SU-DHL-6 (cell line): ENCODE measurements at regions not wholly inside any gene's neighbourhood (a gene's known extent, or its start where the extent isn't known, plus 50 kb on each side); places are given as distances from the start of the nearest gene placed in this dataset.

Source experiments
- H2AFZ ChIP-seq: fragments of 200-600 bp; sonication (generic); 2 replicates; pipeline ENCODE4 v1.6.1; 2014; ENCODE audit warnings: low read depth, mild to moderate bottlenecking, moderate library complexity, mixed read lengths, antibody characterized with exemption, low read length; ENCODE audit not compliant: severe bottlenecking
- H3F3A ChIP-seq: fragments of 200-600 bp; shearing (Covaris generic); 2 replicates; pipeline ENCODE4 v1.6.0; 2016; ENCODE audit warnings: antibody characterized with exemption, mild to moderate bottlenecking; ENCODE audit not compliant: insufficient read depth
- H3K27ac ChIP-seq: fragments of 200-600 bp; sonication (generic); 2 replicates; pipeline ENCODE4 v1.5.1; 2016; ENCODE audit warnings: low read depth, mild to moderate bottlenecking, low read length, moderate library complexity, mixed read lengths
- H3K27me3 ChIP-seq: fragments of 200-600 bp; sonication (generic), shearing (Covaris generic); 2 replicates; pipeline ENCODE4 v1.6.0; 2014; ENCODE audit warnings: mild to moderate bottlenecking, low read length
- H3K36me3 ChIP-seq: fragments of 200-600 bp; sonication (generic); 2 replicates; pipeline ENCODE4 v1.6.1; 2014; ENCODE audit warnings: mild to moderate bottlenecking, low read length, mixed read lengths
- H3K4me2 ChIP-seq: fragments of 300-600, 200-600 bp; shearing (Covaris generic), sonication (generic); 2 replicates; pipeline ENCODE4 v1.6.0; 2014; ENCODE audit warnings: low read length, low read depth, mild to moderate bottlenecking; ENCODE audit not compliant: poor library complexity, severe bottlenecking
- H3K4me3 ChIP-seq: fragments of 200-600 bp; sonication (generic); 2 replicates; pipeline ENCODE4 v1.5.1; 2014; ENCODE audit warnings: antibody characterized with exemption, low read length, mild to moderate bottlenecking, mixed read lengths; ENCODE audit not compliant: insufficient read depth, poor library complexity, severe bottlenecking
- H3K79me2 ChIP-seq: fragments of 200-600 bp; sonication (generic); 2 replicates; pipeline ENCODE4 v1.6.1; 2014; ENCODE audit warnings: mild to moderate bottlenecking, low read length, moderate library complexity; ENCODE audit not compliant: insufficient read depth
- H3K9ac ChIP-seq: fragments of 200-600 bp; sonication (generic); 2 replicates; pipeline ENCODE4 v1.7.0; 2014; ENCODE audit warnings: mild to moderate bottlenecking, low read length
- H3K9me2 ChIP-seq: fragments of 200-600 bp; sonication (generic); replicated peaks from 2 replicates; pipeline ENCODE4 v1.6.1; 2014; ENCODE audit warnings: low read length; ENCODE audit not compliant: insufficient read depth
- H3K9me3 ChIP-seq: fragments of 200-600 bp; sonication (generic); 2 replicates; pipeline ENCODE4 v1.6.1; 2014; ENCODE audit warnings: low read length, mixed read lengths; ENCODE audit not compliant: insufficient read depth
- H4K20me1 ChIP-seq: fragments of 200-600 bp; sonication (generic); 2 replicates; pipeline ENCODE4 v1.6.1; 2014; ENCODE audit warnings: low read depth, mild to moderate bottlenecking, antibody characterized with exemption, low read length, moderate library complexity, mixed read lengths
- CTCF ChIP-seq: fragments of 200-600 bp; sonication (generic); IDR thresholded peaks from one replicate; pipeline ENCODE4 v1.5.1; 2017; ENCODE audit warnings: antibody characterized with exemption, mild to moderate bottlenecking, low read length, moderate library complexity; ENCODE audit not compliant: insufficient read depth, poor library complexity, severe bottlenecking
- EZH2phosphoT487 ChIP-seq: fragments of 200-600 bp; sonication (generic), shearing (Covaris generic); conservative IDR thresholded peaks from 2 replicates; pipeline ENCODE4 v1.6.1; 2018; ENCODE audit warnings: mild to moderate bottlenecking, antibody characterized with exemption, low read length, moderate library complexity, mixed read lengths

GRCh38 chr5:174453690-174454089 lies 270.7 kb upstream of the MSX2 start:
- Histone ChIP-seq H3K79me2 (no peaks in the 10 kb centered on the region), H3K9me3 (no peaks in the 10 kb centered on the region), H3K9me2 (no peaks in the 10 kb centered on the region), H3K36me3 (no peaks in the 10 kb centered on the region), H2AFZ (no peak overlapping the region), H3K4me2 (no peak overlapping the region), H3K9ac (no peak overlapping the region), H3F3A (no peaks in the 10 kb centered on the region), H3K4me3 (no peak overlapping the region), H3K27ac (no peak overlapping the region), H3K27me3 (peaks cover 2% of the 10 kb centered on the region; the same call in 1 of the 2 replicates), H4K20me1 (no peaks in the 10 kb centered on the region)
- no peak for TF ChIP-seq EZH2phosphoT487
- no peak for TF ChIP-seq CTCF

GRCh38 chr5:174454464-174454863 lies 269.9 kb upstream of the MSX2 start:
- H3K9ac ChIP-seq: no peak overlapping the region
- no peaks in the 10 kb centered on the region for H3K36me3 ChIP-seq
- H3K9me2 ChIP-seq: no peaks in the 10 kb centered on the region
- no peak overlapping the region for H3K27ac ChIP-seq
- no peaks in the 10 kb centered on the region for H4K20me1 ChIP-seq
- no peaks in the 10 kb centered on the region for H3K79me2 ChIP-seq
- no peak overlapping the region for H2AFZ ChIP-seq
- H3F3A ChIP-seq: no peaks in the 10 kb centered on the region
- peaks cover 2% of the 10 kb centered on the region; the same call in 1 of the 2 replicates for H3K27me3 ChIP-seq
- H3K9me3 ChIP-seq: no peaks in the 10 kb centered on the region
- no peak overlapping the region for H3K4me2 ChIP-seq
- no peak overlapping the region for H3K4me3 ChIP-seq
- TF ChIP-seq EZH2phosphoT487: no peak
- TF ChIP-seq CTCF: no peak

- TF ChIP-seq EZH2phosphoT487 (no peak), CTCF (no peak)
- Histone ChIP-seq H2AFZ (no peak overlapping the region), H3K27me3 (peaks cover 2% of the 10 kb centered on the region; the same call in 1 of the 2 replicates), H4K20me1 (no peaks in the 10 kb centered on the region), H3F3A (no peaks in the 10 kb centered on the region), H3K27ac (no peak overlapping the region), H3K4me2 (no peak overlapping the region), H3K9ac (no peak overlapping the region), H3K36me3 (no peaks in the 10 kb centered on the region), H3K4me3 (no peak overlapping the region), H3K9me3 (no peaks in the 10 kb centered on the region), H3K9me2 (no peaks in the 10 kb centered on the region), H3K79me2 (no peaks in the 10 kb centered on the region)
These were observed 269.5 kb upstream of the MSX2 start for GRCh38 chr5:174454890-174455289.

GRCh38 chr5:174455301-174455700 lies 269.1 kb upstream of the MSX2 start:
- H3K9ac ChIP-seq: no peak overlapping the region
- H3K27ac ChIP-seq: no peak overlapping the region
- H3F3A ChIP-seq: no peaks in the 10 kb centered on the region
- no peak overlapping the region for H2AFZ ChIP-seq
- H3K9me3 ChIP-seq: no peaks in the 10 kb centered on the region
- no peaks in the 10 kb centered on the region for H3K36me3 ChIP-seq
- H4K20me1 ChIP-seq: no peaks in the 10 kb centered on the region
- no peak overlapping the region for H3K4me2 ChIP-seq
- TF ChIP-seq CTCF (no peak), EZH2phosphoT487 (no peak)
- H3K27me3 ChIP-seq: peaks cover 2% of the 10 kb centered on the region; the same call in 1 of the 2 replicates
- H3K4me3 ChIP-seq: no peak overlapping the region
- no peaks in the 10 kb centered on the region for H3K9me2 ChIP-seq
- no peaks in the 10 kb centered on the region for H3K79me2 ChIP-seq
